GM18870 (cell line): ENCODE measurements at regions not wholly inside any gene's neighbourhood (a gene's known extent, or its start where the extent isn't known, plus 50 kb on each side); places are given as distances from the start of the nearest gene placed in this dataset.

Experiments
- ATAC-seq: cut with Tn5 transposase; IDR thresholded peaks from one replicate; pipeline ENCODE4 v1.9.1; 2021; ENCODE audit warnings: moderate library complexity; ENCODE audit not compliant: unreplicated experiment

GRCh38 chr13:74973935-74974879, 507.8 kb downstream of the TBC1D4 start:
- no peak for ATAC-seq

- no peak for ATAC-seq
Observed at GRCh38 chr13:74969419-74969818, 512.5 kb downstream of the TBC1D4 start.

DNA sequence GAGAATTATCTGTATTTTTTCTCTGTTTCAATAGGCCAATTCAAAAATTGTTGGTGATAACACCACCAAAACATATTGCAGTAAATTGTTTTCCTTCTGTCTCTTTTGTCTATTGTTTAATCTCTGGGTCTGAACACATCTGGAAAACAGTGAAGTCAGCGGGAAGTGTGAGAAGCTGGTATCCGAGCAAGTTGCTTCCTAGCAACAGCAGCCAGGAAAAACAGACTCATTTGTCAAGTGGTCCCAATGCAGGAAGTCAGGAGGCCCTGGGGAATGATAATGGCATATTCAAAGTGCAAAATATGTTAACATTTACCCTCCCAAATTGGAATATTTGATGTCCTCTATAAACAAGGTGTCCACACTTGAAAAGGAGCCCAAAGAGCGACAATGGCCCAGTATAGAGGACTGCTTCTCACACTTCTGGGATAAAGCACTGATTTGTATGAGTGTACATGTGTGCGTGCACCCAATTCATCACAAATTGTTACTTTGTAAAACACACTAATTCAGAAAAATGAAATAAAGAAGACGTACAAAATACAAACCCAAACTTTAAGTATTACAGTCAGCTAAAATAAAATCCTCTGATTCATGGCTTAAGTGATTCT, 515.0 kb downstream of the TBC1D4 start:
- ATAC-seq, result no peak

DNA sequence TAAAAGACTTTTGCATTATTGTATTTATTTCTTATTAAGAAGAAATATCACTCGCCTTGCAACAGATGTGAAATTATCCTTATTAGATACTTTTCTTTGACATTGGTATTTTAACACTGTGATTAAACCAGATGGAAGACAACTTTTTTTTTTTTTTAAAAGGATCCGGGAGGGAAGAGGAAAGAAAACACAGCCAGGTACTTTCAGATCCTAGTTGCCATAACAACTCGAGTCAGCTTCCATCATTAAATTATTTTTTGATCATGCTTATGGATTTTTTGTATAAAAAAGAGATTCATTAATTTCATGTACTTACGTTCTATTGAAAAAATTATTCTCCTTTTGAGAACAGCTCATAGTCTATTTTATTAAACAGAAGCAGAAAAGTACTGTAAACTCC, 515.7 kb downstream of the TBC1D4 start:
- no peak for ATAC-seq

- ATAC-seq, result no peak
Observed at GRCh38 chr13:74945637-74946036, 536.3 kb downstream of the TBC1D4 start.

DNA sequence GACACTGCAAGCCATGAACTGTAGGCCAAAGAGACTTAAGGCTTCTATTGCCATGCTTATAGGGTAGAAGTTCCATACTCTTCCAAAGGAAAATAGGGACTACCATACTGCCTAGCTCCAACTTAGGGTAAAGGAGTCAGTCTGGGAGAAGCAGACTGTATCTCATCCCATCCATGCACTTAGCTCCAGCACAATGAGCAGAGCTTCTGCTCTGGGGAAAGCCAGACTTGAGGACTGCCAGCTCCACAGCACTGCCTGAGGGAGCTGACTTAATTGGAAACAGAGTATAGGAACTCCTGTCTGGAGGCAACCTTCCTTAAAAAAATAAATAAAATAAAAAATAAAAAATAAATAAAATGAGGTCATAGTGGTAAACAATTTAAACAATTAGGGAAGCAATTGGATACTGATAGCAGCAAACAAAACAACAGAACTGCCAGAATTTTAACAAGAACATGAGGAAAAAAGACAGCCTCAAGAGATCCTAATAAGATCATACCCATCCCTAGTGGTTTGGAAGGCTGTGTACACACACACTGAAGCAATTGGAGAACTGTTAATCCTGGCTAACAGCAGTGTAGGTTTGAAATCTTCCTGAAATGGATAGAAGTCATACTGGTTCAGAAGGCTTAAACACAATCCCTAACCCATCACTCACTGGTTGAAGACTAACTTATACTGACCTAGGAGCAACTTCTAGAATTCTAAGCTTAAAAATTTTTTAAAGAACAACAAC, 550.1 kb downstream of the TBC1D4 start:
- ATAC-seq, result no peak

GRCh38 chr13:74930402-74931165, 551.4 kb downstream of the TBC1D4 start:
- ATAC-seq, result peak; percentile 61

GRCh38 chr13:74929436-74929835, 552.5 kb downstream of the TBC1D4 start:
- ATAC-seq, result no peak

DNA sequence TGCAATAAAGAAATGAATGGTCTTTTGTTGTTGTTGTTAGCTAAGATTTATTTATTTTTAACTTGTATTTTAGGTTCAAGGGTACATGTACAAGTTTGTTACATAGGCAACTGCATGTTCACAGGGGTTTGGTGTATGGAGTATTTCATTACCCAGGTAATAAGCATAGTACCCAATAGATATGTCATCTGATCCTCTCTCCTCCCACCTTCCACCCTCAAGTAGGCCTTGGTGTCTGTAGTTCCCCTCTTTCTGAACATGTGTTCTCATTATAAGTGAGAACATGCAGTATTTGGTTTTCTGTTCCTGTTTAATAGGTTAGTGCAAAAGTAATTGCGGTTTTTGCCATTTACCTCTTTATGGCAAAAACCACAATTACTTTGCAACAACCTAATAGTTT, 554.1 kb downstream of the TBC1D4 start:
- no peak for ATAC-seq

- no peak for ATAC-seq
Observed at GRCh38 chr13:74922963-74923362, 559.0 kb downstream of the TBC1D4 start.

DNA sequence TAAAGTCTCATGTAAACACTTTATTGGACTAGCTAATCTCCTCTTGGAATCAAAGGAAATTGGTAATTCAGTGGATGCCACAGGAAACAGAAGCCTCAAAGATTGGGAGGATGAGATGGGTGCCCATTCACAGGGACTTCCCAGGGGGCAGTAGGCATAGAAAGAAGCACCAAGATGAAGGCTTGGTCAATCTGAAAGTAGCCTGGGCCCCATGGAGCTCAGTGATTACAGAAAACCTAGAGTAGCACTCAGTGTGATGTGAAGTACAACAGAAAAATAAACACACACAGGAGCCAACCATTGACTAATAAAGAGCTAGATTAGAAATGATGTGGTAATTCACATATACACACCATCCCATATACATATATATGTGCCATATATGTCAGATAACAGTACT, 560.6 kb downstream of the TBC1D4 start:
- peak; percentile 40 for ATAC-seq

- ATAC-seq, result peak; percentile 21
Observed at GRCh38 chr13:74920920-74921319, 561.0 kb downstream of the TBC1D4 start.

- no peak for ATAC-seq
Observed at GRCh38 chr13:74920361-74920760, 561.6 kb downstream of the TBC1D4 start.

- no peak for ATAC-seq
Observed at GRCh38 chr13:74919914-74920313, 562.1 kb downstream of the TBC1D4 start.

DNA sequence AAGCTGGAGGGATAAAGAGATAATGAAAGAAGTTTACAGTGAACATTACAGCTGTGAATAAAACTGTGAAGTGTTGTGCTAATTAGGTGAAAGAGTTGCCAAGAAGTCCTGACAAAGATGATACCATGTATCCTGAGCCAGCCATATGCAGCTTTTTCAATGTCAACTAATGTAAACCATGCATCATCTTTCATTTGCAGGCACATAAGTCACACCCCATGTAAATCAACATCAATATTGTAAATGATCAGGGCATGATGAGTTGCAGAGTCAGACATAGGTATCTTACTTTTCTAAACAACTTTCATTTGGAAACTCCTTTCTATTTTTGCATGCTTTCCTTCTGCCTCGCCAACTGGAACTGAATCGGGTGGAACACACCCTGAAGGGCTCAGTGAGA, 569.1 kb downstream of the TBC1D4 start:
- no peak for ATAC-seq

DNA sequence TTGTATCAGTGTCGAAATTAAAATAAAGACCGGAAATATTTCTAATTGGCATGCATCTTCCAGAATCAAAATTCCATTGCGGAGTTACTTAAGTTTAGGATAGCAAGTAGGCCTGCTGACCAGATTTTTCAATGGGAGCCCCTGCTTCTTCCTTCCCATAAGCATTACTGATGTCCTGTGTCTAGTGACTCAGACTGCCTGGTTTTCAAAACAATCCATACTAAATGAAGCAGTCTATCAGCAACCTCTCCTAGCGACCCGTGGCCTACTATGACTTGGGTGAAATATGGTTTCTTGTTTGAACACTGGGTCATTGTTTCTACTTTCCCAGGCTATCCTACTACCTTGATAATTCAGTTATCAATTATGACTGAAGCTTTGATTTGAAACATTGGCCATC, 571.6 kb downstream of the TBC1D4 start:
- ATAC-seq, result no peak

DNA sequence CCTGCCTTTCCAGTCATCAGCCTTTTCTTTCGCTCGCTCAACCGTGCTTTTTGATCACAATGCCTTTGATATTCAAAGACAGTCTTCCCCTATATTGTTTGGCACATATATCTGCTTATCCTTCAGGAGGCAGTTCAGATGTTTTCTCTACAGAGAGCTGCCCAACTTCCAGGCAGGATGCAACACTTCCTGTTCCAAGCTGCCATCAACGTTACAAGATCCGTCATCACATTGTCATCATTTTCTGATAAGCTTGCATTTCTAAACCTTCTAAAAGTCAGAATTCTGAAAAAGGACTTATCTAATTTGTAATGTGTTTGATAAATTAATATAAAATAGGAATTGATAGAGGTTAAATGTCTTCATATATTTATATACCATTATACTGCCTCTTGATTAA, 574.2 kb downstream of the TBC1D4 start:
- ATAC-seq, result no peak

DNA sequence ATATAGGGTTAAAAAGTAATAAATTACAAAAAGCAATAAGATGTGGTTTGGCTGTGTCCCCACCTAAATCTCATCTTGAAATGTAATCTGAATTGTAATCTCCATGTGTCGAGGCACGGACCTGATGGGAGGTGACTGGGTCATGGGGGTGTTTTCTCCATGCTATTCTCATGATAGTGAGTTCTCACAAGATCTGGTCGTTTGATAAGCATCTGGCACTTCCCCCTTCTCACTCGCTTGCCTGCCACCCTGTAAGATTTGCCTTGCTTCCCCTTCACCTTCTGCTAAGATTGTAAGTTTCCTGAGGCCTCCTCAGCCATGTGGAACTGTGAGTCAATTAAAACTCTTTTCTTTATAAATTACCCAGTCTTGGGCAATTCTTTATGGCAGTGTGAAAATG, 577.4 kb downstream of the TBC1D4 start:
- no peak for ATAC-seq

- no peak for ATAC-seq
Observed at GRCh38 chr13:74895042-74895796, 586.8 kb downstream of the TBC1D4 start.

- no peak for ATAC-seq
Observed at GRCh38 chr13:74892096-74892495, 589.9 kb downstream of the TBC1D4 start.
